ENCODE measurements at regions not wholly inside any gene's neighbourhood (a gene's known extent, or its start where the extent isn't known, plus 50 kb on each side); places are given as distances from the start of the nearest gene placed in this dataset.

DNA sequence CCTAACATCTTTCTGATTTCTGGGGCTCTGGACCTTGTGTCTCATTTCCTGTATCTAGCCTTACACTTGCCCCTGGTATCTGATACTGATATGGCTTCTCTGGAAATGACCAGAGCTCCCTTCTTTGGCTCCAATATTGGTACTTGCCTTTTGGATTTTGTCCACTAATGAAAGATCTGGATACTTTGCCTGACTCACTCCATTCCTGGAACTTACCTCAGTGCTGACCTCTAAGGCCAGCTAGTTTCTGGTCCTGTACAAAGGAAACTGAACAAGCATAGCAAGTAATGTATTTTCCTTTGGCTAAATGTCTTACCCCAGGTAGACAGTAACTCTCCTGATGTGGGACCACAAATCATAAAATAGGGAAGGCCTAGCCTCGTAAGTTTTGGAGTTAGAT is 93.8 kb upstream of the SLC4A7 start:
- H3K4me3 ChIP-seq (ENCODE audit: low read depth, poor library complexity, severe bottlenecking), result no peak overlapping the region
- intact Hi-C loops (cut with DNase I; ENCODE audit: low total_unique reads), result no loop called here
- DNase-seq (ENCODE audit: low spot score in 2 of 2), result no peak
- 87 to 91% methylated on average over 1 of the region's 1 CpG for WGBS, 2 donors
- TF ChIP-seq, protein P1, sequence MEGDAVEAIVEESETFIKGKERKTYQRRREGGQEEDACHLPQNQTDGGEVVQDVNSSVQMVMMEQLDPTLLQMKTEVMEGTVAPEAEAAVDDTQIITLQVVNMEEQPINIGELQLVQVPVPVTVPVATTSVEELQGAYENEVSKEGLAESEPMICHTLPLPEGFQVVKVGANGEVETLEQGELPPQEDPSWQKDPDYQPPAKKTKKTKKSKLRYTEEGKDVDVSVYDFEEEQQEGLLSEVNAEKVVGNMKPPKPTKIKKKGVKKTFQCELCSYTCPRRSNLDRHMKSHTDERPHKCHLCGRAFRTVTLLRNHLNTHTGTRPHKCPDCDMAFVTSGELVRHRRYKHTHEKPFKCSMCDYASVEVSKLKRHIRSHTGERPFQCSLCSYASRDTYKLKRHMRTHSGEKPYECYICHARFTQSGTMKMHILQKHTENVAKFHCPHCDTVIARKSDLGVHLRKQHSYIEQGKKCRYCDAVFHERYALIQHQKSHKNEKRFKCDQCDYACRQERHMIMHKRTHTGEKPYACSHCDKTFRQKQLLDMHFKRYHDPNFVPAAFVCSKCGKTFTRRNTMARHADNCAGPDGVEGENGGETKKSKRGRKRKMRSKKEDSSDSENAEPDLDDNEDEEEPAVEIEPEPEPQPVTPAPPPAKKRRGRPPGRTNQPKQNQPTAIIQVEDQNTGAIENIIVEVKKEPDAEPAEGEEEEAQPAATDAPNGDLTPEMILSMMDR (IDR thresholded peaks at IDR 0.05), result no peak
- no peak for TF ChIP-seq POLR2A (IDR thresholded peaks at IDR 0.05)

- DNase-seq (ENCODE audit: low spot score in 2 of 2), result no peak
- TF ChIP-seq, protein P1 (IDR thresholded peaks at IDR 0.05), result no peak
- TF ChIP-seq POLR2A (IDR thresholded peaks at IDR 0.05), result no peak
- WGBS, 2 donors, result 51% methylated on average over 5 of the region's 5 CpGs
- intact Hi-C loops (cut with DNase I; ENCODE audit: low total_unique reads), result no loop called here
- no peak overlapping the region for H3K4me3 ChIP-seq (ENCODE audit: low read depth, poor library complexity, severe bottlenecking)
Measured at GRCh38 chr3:27577504-27577903, 93.3 kb upstream of the SLC4A7 start.

DNA sequence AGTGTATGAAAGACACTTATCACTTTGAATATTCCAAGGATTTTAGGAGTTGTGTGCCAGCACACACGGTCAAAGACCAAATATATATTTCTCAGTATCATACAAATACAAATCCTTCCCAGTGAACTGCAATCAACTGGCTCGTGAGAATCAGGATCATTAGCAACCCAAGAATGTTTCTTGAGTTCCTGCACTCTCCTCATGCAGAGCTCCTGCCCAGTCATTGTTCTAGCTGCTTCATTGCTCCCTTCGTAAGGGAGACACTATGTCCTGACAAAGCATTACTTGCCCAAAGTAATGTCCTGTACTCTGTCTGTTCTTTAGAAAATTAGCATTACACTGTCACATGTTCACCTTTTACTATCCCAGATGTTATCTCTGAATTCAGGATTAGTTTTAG is 92.0 kb upstream of the SLC4A7 start:
- intact Hi-C loops (cut with DNase I; ENCODE audit: low total_unique reads), result no loop called here
- no peak for TF ChIP-seq POLR2A (IDR thresholded peaks at IDR 0.05)
- TF ChIP-seq, protein P1 (IDR thresholded peaks at IDR 0.05), result no peak
- DNase-seq (ENCODE audit: low spot score in 2 of 2), result no peak
- H3K4me3 ChIP-seq (ENCODE audit: low read depth, poor library complexity, severe bottlenecking), result no peak overlapping the region
- 79 to 82% methylated on average over 3 of the region's 3 CpGs for WGBS, 2 donors

- H3K4me3 ChIP-seq (ENCODE audit: low read depth, poor library complexity, severe bottlenecking), result no peak overlapping the region
- no peak for TF ChIP-seq POLR2A (IDR thresholded peaks at IDR 0.05)
- TF ChIP-seq, protein P1 (IDR thresholded peaks at IDR 0.05), result no peak
- 66 to 73% methylated on average over 3 of the region's 3 CpGs for WGBS, 2 donors
- intact Hi-C loops (cut with DNase I; ENCODE audit: low total_unique reads), result no loop called here
- no peak for DNase-seq (ENCODE audit: low spot score in 2 of 2)
Measured at GRCh38 chr3:27575499-27575898, 91.3 kb upstream of the SLC4A7 start.

GRCh38 chr3:27574438-27574795 is 90.2 kb upstream of the SLC4A7 start:
- 90 to 96% methylated on average over 6 of the region's 6 CpGs for WGBS, 2 donors
- H3K4me3 ChIP-seq (ENCODE audit: low read depth, poor library complexity, severe bottlenecking), result no peak overlapping the region
- TF ChIP-seq, protein P1 (IDR thresholded peaks at IDR 0.05), result no peak
- TF ChIP-seq POLR2A (IDR thresholded peaks at IDR 0.05), result no peak
- DNase-seq (ENCODE audit: low spot score in 2 of 2), result no peak
- intact Hi-C loops (cut with DNase I; ENCODE audit: low total_unique reads), result no loop called here

- intact Hi-C loops (cut with DNase I; ENCODE audit: low total_unique reads), result no loop called here
- DNase-seq (ENCODE audit: low spot score in 2 of 2), result no peak
- TF ChIP-seq, protein P1 (IDR thresholded peaks at IDR 0.05), result no peak
- no peak for TF ChIP-seq POLR2A (IDR thresholded peaks at IDR 0.05)
- no peak overlapping the region for H3K4me3 ChIP-seq (ENCODE audit: low read depth, poor library complexity, severe bottlenecking)
- WGBS, 2 donors, result 78 to 86% methylated on average over 5 of the region's 5 CpGs
Measured at GRCh38 chr3:27573780-27574437, 89.7 kb upstream of the SLC4A7 start.
